NCI-H128 (cell line): ENCODE measurements at regions not wholly inside any gene's neighbourhood (a gene's known extent, or its start where the extent isn't known, plus 50 kb on each side); places are given as distances from the start of the nearest gene placed in this dataset.

Experiments used
- DNase-seq: peaks from one replicate; lab custom pipeline; 2025; ENCODE audit not compliant: unreplicated experiment; lab: John Stamatoyannopoulos, UW

GRCh38 chr6:165987483-165988301 is 180.0 kb downstream of the TBXT start:
- no peak for DNase-seq

- no peak for DNase-seq
Observed at GRCh38 chr6:165986914-165987482, 180.7 kb downstream of the TBXT start.

DNA sequence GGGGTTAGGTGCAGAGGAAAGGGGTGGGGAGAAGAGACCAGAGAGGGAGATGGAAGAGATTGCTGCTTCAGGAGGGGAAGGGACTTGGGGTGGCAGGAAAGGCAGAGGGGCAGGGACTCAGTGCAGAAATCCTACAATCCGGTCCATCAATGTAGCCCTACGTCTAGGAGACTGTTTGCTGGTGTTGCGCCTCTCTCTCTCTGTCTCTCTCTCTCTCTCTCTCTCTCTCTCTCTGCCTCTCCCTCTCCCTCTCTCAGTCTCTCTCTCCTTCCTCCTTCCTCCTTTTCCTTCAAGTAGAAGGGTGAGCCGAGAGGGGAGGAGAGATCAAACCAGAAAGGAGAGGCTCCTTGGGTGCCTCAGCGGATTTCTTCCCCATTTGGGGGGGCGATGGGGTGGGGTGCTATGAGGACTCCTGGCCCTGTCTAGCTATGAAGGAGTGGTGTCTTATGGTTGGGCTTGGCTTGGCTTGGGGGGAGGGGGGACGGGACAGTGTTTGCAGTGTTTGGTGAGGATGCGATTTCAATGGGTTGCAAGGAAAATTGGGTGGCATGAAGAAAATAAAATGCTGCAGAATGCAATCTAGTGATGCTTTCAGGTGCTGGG is 181.2 kb downstream of the TBXT start:
- no peak for DNase-seq

- DNase-seq, result no peak
Observed at GRCh38 chr6:165985806-165986299, 181.8 kb downstream of the TBXT start.

GRCh38 chr6:165985281-165985805 is 182.3 kb downstream of the TBXT start:
- no peak for DNase-seq

DNA sequence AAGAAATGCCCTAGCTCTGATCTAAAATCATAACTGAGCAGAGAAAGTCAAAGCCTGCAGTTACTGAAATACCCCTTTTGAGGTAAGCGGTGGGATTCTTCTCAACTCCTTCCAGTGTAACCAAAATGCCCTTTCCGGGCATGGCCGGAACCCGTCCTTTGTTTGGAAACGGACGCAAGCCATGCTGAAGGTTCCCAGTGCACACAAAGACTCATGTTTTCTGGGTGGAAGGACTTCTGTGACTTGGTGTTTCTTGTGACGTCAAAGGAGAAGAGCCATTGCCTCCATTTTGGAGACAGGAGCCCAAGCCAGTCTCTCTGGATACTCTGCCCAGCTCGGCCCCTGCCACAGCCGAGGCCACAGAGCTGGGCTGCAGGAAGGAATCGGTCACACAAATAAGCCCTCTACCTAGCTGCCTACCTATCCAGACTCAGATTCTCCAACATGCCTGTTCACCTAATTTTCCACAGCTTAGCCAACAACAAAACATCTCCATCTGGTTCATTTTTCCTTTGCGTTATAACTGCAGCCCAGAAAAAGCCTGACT is 182.8 kb downstream of the TBXT start:
- DNase-seq, result no peak

DNA sequence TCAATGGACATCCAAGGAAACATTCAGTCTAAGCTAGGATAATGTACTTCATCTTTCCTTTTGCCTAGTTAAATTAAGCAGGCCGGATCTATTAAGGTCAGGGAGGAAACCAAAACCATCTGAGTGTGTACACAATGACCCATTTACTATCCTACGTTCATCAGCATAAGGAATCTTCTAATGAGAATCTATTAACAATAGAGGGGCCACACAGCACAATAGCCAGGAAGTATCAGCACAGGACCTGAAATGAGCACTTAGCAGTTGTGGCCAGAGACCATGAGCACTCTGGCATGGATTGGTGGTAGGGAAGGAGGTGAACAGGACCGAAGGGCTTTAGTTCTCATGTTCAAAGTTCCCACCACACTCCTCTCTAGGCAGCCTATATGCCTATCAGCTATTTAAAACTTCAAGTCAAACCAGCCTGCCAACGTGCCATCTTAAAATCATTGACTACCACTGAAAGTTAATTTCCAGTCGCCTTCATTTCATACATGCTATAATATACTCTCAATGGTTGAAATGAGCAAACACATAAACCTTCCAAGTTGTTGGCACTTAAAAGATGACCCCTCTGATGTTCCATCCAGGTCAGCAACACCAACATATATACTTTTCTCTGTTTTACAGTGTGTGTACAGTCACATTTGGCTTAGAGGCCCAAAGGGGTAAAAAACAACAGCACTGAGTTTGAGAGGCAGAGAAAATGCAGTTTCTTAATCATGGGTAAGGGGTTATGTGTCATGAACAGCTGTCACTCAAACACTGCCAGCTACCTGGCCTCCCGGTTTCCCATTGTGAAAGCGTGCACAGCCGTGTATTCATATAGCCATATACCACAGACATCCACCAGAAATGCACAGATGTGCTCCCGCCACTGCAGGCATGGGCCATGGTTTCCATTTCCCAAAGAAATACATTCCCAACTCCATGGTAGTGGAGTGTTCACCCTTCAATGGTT is 184.3 kb downstream of the TBXT start:
- no peak for DNase-seq

- no peak for DNase-seq
Observed at GRCh38 chr6:165978476-165978875, 189.2 kb downstream of the TBXT start.

DNA sequence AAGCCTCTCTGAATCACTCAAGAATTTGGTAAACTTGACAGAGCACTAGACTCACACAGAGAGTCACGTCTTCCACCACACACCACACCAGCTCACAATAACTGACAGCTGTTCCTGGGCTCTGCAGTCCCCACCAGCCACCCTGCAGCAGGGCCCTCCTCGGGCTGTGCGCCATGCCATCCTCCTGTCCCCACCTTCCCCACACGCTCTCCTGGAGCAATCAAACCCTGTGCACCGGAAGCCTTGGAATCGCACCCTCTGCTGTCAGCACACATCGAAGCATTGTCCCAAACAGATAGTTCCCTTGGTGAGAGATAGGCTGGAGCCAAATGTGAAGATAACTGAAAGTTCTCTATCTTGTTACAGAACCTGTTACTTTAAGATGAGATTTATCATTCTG is 191.0 kb downstream of the TBXT start:
- no peak for DNase-seq

- no peak for DNase-seq
Observed at GRCh38 chr6:165974817-165975216, 192.8 kb downstream of the TBXT start.

DNA sequence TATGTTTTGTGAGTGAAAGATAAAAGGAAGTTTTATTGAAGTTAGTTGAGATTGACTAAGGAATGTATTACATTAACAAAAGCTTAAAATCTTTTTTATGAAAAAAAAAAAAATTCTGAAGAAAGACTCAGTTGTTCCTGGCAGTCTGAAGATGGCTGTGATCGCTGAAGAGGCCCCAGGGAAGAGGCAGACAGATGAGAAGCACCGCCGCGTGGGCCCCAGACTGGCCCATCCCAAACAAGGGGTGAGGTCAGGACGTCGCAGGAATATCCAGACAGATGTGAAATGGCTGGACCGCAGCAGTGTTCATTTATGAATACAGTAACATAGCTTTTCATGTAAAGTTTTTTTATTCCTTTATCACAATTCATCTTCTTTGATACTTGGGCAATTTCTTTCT is 194.2 kb downstream of the TBXT start:
- no peak for DNase-seq

GRCh38 chr6:165972139-165972802 is 195.4 kb downstream of the TBXT start:
- no peak for DNase-seq

- DNase-seq, result no peak
Observed at GRCh38 chr6:165971202-165971601, 196.4 kb downstream of the TBXT start.

GRCh38 chr6:165970001-165970400 is 197.7 kb downstream of the TBXT start:
- DNase-seq, result no peak

DNA sequence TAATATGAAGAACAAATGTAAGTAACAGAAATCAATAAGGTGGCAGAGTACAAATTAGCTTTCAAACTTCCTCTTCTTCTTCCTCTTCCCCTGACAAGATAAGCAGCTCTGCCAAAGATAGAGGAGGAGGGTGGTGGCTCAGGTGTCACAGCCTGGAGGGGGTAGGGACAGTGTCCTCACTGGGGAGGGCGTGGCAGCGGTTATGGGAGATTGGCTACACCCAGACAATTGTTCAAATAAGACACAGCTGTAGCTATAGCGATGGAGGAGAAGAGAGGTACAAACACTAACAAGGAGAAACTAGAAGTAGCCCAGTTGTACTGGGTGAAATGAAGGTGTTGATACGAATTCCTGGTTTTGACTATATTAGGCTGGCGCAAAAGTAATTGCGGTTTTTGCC is 198.5 kb downstream of the TBXT start:
- DNase-seq, result no peak

DNA sequence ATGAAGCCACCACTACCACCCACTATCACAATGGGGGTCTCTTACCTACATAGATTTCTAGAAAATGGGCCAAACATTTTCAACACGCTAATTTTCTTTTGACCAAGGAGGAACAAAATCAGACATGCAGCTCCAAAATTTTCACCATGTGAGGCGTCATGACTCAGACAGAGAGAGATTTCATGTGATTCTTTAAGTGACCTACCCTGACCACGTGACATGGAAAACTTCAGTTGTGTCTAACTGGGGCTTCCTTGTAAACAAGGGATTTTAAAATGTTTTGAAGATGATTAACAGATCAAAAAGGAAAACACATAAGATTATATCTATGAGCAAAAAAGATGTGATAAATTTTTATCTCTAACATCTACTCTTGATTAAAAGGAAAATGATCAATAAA is 199.2 kb downstream of the TBXT start:
- no peak for DNase-seq

DNA sequence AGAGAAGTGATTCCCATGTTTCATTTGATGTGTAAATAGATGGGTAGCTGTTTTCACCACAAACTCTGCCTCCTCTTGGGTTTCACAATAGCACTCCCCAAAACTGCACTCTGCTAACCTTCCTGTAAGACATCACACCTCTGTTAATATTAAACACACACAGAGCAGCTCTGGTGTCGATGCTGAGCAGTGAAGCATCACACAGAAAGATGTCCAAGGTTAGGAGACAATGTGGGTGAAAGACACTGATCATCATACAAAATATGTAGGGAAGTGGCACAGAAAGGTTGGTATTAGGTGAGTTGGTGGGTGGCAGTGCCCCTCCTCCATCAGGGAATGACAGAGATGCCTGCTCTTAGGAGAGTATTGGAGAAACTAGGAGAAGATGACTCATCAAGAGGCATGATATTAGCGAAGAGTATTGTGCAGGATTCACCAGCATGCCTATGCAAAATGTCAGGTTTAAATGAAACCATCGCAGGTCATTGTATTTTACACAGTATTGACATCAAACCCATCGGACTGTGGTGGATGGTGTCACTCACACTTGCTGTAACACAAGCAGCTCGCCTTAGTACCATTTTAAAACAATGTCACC is 199.7 kb downstream of the TBXT start:
- DNase-seq, result no peak

DNA sequence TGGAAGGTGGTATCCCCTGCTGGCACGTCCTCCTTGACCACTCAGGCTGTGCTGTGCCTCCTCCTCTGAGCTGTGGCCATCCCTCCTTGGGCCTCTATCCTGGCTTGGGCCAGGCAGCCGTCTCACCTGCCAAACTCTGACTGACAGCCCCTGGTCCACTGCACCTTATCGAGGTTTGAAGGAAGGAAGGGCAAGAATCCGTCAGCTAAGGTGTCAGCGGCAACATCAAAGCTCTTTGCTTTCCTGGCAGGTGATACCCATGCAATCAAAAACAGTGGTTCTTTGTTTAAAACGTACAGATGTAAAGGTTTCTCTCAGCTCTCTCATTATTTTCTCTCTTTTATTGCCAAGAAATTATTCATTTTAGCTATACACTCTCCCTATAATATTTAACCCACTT is 203.9 kb downstream of the TBXT start:
- DNase-seq, result no peak

DNA sequence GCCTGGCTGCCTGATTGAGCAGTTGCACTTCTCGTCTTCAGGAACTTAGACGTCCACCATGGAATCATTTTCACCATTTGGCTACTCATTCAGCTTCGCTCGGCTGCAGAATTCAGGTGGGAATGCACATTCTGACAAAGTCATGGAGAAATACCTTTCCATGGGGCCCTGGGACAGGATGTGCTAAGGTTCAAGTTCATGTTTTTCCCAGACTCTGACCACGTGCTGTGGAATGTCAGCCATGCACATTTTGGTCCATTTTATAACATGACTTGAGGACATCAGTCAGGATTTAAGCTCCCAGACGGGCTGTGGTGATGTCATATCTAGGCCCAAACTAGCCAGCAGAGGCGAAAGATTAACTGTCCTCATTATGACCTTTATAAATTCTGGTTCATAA is 205.3 kb downstream of the TBXT start:
- no peak for DNase-seq

- no peak for DNase-seq
Observed at GRCh38 chr6:165961233-165961632, 206.4 kb downstream of the TBXT start.
